T-helper 9 cell (primary cell): ENCODE measurements at regions not wholly inside any gene's neighbourhood (a gene's known extent, or its start where the extent isn't known, plus 50 kb on each side); places are given as distances from the start of the nearest gene placed in this dataset.
"Not testable (repeated sequence)": the region's sequence is repeated elsewhere in the genome, so short reads cannot be mapped to it uniquely, and the experiment has no call there.

Experiments used
- DNase-seq: peaks from one replicate; pipeline ENCODE4 v3.0.0-alpha.2; 2020

DNA sequence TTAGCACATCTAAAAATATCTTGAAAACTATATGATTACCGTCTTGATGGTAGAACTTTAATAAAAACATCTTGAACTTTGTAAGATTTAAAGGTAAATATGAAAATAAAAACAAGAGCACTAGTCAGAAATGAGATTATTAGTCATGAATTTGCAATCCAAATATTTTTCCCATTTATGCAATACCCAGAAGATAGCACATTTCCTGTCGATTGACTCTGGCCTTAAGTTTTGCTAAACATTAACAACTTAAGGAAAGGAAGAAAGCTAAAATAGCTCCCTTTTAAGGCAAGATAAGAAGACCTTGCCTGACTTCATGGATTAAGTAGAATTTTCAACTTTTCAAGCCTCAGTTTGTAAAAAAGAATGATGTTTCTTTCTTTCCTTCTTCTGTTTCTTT lies 1374.7 kb upstream of the RAG2 start:
- no peak for DNase-seq

- DNase-seq, result not testable (repeated sequence)
Observed at GRCh38 chr11:37969336-37969735, 1371.3 kb upstream of the RAG2 start.

DNA sequence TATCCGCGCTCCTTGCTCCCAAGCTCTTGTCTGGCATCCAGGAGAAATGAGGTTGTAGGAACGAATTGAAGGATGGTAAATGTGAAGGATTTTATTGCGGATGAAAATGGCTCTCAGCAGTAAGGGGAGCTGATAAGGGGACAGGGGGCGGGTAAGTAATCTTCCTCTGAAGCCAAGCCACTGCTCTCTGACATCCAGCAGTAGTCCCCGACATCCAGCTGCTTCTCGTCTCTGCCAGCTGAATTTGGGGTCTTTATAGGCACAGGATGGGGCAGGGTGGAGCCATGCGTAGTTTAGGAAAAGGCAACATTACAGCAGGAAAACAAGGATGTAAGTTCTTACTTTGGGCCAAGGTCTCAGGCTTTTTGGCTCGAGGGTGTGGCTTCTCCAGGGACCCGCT lies 1370.1 kb upstream of the RAG2 start:
- no peak for DNase-seq

GRCh38 chr11:37967635-37968034 lies 1369.6 kb upstream of the RAG2 start:
- no peak for DNase-seq

- DNase-seq, result no peak
Observed at GRCh38 chr11:37963440-37963839, 1365.4 kb upstream of the RAG2 start.

DNA sequence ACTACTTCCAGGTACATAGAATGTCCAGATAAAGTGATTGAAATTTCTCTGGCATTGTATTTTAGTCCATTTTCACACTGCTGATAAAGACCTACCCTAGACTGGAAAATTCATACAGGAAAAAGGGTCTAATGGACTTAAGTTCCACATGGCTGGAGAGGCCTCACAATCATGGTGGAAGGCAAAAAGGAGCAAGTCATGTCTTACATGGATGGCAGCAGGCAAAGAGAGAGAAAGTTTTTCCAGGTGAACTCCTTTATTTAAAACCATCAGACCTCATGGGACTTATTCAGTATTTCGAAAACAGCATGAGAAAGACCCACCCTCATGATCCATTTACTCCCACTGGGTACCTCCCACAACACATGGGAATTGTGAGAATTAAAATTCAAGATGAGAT lies 1359.7 kb upstream of the RAG2 start:
- DNase-seq, result no peak

- DNase-seq, result no peak
Observed at GRCh38 chr11:37951996-37952395, 1354.0 kb upstream of the RAG2 start.

- DNase-seq, result no peak
Observed at GRCh38 chr11:37948258-37948657, 1350.2 kb upstream of the RAG2 start.

DNA sequence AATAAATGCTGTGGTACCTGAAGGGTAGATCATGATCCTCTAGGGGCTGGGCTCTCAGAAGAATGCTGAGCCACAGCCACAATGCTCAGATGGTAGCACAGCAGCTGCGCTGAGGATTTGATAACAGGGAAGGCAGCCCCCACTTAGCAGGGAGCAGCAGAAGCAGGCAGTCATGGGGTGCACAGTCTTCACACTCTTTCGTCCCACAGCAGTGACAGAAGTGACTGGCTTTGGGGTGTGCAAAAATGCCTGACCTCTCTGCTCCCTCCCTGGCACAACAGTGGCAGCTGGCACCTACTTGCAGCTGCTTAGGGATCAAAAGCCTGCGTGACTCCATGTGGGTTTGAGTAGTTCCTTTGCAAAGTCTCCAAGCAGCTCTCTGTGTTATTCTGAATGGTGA lies 1349.8 kb upstream of the RAG2 start:
- no peak for DNase-seq

GRCh38 chr11:37946155-37946766 lies 1348.2 kb upstream of the RAG2 start:
- no peak for DNase-seq

- DNase-seq, result no peak
Observed at GRCh38 chr11:37942081-37942480, 1344.0 kb upstream of the RAG2 start.

- no peak for DNase-seq
Observed at GRCh38 chr11:37929100-37929653, 1331.1 kb upstream of the RAG2 start.

- no peak for DNase-seq
Observed at GRCh38 chr11:37926772-37927171, 1328.7 kb upstream of the RAG2 start.

- DNase-seq, result no peak
Observed at GRCh38 chr11:37916331-37916730, 1318.3 kb upstream of the RAG2 start.

GRCh38 chr11:37914859-37915258 lies 1316.8 kb upstream of the RAG2 start:
- no peak for DNase-seq

GRCh38 chr11:37908219-37908548 lies 1310.1 kb upstream of the RAG2 start:
- no peak for DNase-seq

GRCh38 chr11:37907436-37908218 lies 1309.6 kb upstream of the RAG2 start:
- DNase-seq, result no peak

GRCh38 chr11:37905707-37906417 lies 1307.8 kb upstream of the RAG2 start:
- no peak for DNase-seq

- no peak for DNase-seq
Observed at GRCh38 chr11:37896016-37896415, 1298.0 kb upstream of the RAG2 start.

DNA sequence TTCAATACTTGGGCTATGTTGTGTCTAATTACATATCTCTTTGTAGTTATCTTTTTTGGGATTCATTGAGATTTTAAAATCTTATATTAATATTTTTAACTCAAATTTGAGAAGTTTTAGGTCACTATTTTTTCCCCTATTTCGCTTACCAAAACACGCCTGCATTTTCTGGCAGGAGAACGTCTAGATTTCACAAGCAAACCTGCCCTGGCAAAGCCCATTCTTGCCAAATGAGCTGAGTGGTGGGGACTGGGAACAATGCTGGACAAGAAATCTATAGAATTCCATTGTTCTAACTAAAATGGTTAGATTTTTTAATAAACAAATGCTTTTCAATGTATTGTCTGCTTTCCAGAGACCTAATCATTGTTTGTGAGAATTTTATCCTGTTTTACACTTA lies 1283.7 kb upstream of the RAG2 start:
- DNase-seq, result no peak

- no peak for DNase-seq
Observed at GRCh38 chr11:37861671-37862070, 1263.6 kb upstream of the RAG2 start.

DNA sequence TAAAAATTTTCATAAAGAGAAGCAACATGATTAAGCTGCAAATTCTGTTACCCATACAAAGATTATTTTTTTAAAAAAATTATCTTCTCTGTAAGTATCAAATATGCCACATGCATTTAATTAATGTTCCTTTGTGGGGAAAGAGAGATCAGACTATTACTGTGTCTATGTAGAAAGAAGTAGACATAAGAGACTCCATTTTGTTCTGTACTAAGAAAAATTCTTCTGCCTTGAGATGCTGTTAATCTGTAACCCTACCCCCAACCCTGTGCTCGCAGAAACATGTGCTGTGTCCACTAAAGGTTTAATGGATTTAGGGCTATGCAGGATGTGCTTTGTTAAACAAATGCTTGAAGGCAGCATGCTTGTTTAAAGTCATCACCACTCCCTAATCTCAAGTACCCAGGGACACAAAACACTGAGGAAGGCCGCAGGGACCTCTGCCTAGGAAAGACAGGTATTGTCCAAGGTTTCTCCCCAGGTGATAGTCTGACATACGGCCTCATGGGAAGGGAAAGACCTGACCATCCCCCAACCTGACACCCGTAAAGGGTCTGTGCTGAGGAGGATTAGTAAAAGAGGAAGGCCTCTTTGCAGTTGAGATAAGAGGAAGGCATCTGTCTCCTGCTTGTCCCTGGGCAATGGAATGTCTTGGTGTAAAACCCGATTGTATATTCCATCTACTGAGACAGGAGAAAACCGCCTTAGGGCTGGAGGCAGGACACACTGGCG lies 1260.9 kb upstream of the RAG2 start:
- DNase-seq, result not testable (repeated sequence)

DNA sequence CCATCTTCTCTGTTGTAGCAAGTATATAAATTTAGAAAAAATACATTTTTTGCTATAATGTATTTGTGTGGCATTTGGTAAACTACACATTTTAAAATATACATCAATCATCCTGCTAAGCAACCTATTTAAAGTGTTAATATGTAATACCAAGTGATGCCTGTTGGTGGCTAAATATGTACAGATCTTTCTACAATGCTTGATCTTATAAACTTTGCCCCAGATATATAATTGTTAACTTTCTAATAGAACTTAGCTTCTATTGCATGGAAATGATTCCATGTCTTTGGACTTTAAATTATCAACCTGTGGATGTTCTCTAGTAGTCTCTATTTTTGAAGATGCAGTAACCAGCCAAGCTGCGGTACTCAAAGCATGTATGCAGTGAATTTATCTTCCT lies 1260.4 kb upstream of the RAG2 start:
- DNase-seq, result no peak
